GM21447 (cell line): ENCODE measurements at regions not wholly inside any gene's neighbourhood (a gene's known extent, or its start where the extent isn't known, plus 50 kb on each side); places are given as distances from the start of the nearest gene placed in this dataset.
A peak's percentile ranks its signal among the peaks of the same experiment; 100 is the strongest.
"Not testable (repeated sequence)": the region's sequence is repeated elsewhere in the genome, so short reads cannot be mapped to it uniquely, and the experiment has no call there.

Experiments used
- ATAC-seq: cut with Tn5 transposase; IDR thresholded peaks from one replicate; pipeline ENCODE4 v1.9.1; 2021; ENCODE audit not compliant: unreplicated experiment

GRCh38 chr7:4609576-4609975 lies 72.5 kb upstream of the FOXK1 start:
- ATAC-seq: not testable (repeated sequence)

DNA sequence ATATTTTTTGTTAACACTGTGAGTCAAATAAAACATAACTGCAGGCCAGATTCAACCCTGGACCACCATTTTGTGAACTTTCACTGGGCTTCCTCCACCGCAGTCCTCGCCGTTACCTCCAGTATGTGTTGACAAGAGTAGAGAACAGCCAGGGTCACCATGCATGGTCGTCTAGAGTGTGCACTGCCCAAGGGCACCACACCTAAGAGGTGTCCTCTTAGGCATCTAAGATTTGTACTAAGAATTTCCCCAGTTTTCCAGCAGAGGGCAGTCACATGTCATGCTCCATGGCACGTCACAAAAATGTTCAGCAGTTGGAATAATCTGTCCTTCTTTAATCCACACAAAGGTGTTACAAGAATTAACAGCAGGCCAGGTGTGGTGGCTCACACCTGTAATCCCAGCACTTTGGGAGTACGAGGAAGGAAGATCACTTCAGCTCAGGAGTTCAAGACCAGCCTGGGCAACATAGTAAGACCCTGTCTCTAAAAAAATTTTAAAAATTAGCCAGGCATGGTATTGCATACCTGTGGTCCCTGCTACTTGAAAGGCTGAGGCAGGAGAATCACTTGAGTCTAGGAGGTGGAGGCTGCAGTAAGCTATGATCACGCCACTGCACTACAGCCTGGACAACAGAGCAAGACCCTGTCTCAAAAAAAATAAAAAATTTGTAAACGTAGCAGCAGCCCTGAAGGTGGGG lies 71.2 kb upstream of the FOXK1 start:
- ATAC-seq: peak; percentile 65

DNA sequence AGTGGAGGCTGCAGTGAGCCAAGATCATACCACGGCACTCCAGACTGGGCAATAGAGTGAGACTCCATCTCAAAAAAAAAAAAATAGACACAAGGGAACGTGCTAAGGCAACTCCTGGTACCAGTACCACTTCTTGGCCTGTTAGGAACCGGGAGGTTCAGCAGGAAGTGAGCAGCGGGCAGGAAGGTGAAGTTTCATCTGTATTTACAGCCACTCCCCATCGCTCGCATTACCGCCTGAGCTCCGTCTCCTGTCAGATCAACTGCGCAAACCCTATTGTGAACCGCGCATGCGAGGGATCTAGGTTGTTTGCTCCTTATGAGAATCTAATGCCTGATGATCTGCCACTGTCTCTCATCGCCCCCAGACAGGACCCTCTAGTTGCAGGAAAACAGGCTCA lies 69.9 kb upstream of the FOXK1 start:
- no peak for ATAC-seq

DNA sequence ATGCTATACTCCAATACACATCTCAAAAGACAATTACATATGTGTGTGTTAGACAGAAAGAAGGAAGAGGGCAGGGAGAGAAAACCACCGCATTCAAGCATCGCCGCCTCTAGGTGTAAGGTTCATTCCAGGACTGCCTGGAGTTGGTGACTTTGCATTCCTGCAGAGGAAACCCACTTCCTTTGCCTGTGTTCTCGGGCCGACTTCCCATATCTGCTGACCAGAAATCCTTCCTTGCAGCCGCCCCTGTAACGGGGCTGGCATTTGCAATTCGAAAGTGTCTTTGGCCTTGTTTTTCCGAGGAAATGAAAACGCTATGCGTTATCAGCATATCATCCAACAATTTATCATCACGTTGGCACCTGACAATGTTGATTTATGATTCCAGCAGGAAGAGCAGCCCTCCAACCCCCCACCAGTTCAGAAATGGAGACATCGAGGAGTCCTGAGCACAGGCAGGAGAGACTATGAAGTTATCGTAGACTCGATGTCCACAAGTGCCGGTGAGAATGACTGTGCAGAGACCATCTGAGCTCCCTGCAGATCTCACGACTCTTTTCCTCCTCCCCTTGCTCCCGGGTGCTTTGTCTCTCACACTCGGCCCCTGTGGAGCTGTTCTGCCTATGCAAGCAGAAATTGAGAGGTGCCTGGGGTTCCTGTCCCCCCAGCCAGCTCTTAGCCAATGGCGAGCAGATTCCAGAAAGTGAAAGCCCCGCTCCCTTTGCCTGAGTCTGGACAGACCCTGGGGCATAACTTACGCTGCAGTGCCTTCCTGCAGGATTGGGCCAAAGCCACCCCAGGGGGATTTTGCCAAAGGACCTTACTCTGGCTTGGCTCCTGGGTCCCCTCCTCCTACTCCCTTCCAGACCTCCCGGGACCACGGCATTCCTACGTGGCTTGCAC lies 68.9 kb upstream of the FOXK1 start:
- ATAC-seq: no peak

DNA sequence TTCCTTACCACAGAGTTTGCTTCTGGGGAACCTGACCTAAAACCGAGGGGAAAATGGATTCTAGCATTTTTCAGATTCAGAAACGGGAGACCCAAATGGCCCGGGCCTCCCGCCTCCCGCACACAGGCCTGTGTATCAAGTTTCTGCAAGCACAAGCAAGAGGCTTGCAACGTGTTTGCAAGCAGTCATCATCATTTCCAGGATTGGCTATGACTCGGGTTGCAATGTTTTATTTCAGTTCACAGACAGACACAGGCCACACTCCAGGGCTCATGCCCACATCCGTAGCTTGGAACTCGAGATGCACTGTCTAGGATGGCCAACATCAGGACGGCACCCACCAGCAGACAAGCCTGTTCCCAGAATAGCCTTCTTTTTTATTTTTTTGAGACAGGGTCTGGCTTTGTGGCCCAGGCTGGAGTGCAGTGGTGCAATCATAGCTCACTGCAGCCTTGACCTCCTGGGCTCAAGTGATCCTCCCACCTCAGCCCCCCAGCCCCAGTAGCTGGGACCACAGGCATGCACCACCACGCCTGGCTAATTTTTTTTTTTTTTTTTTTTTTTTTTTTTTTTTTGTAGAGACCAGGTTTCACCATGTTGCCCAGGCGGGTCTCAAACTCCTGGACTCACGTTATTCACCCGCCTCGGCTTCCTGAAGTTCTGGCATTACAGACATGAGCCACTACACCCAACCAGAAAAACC lies 68.1 kb upstream of the FOXK1 start:
- ATAC-seq: no peak

DNA sequence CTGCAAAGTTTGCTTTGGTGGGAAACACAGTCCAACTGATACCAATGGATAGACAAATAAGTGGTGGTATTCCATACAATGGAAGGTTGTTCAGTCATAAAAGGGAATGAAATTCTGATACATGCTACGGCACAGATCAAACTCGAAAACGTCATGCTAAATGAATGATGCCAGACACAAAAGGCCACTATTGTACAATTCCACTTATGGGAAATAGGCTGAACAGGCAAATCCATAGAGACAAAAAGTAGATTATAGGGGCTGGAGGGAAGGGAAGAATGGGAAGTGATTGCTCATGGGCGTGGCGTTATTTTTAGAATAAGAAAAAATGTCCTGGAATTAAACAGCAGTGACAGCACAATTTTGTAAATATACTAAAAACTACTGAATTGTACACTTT lies 66.0 kb upstream of the FOXK1 start:
- ATAC-seq: no peak

DNA sequence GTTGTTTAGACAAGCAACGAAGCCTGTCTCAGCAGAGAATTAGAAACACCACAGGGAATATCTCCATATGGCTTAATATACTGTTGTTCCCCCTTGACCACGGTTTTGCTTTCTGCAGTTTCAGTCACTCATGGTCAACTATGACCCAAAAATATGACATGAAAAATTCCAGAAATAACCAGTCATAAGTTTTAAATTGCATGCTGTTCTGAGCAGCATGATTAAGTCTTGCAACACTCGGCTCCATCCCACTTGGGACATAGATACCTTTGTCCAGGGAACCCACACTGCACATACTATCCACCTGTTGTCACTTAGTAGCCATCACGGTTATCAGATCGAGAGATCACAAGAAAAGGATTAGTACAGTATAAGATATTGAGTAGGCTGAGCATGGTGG lies 60.7 kb upstream of the FOXK1 start:
- no peak for ATAC-seq

DNA sequence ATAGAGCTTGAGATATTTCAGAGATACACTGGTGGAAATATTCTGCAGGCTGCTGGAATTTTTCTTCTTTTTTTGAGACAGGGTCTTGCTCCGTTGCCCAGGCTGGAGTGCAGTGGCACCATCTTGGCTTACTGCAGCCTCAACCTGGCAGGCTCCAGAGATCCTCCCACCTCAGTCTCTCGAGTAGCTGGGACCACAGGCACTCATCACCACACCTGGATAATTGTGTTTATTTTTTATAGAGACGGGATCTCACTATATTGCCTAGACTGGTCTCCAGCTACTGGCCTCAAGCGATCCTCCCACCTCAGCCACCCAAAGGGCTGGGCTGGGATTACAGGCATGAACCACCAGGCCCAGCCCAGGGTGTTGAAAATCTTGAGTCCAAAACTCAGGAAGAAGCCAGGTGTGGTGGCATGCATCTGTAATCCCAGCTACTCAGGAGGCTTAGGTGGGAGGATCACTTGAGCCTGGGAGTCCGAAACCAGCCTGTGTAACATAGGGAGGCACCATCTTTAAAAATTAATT lies 55.7 kb upstream of the FOXK1 start:
- ATAC-seq: no peak

- ATAC-seq: no peak
These were observed 52.7 kb upstream of the FOXK1 start for GRCh38 chr7:4629287-4629895.

DNA sequence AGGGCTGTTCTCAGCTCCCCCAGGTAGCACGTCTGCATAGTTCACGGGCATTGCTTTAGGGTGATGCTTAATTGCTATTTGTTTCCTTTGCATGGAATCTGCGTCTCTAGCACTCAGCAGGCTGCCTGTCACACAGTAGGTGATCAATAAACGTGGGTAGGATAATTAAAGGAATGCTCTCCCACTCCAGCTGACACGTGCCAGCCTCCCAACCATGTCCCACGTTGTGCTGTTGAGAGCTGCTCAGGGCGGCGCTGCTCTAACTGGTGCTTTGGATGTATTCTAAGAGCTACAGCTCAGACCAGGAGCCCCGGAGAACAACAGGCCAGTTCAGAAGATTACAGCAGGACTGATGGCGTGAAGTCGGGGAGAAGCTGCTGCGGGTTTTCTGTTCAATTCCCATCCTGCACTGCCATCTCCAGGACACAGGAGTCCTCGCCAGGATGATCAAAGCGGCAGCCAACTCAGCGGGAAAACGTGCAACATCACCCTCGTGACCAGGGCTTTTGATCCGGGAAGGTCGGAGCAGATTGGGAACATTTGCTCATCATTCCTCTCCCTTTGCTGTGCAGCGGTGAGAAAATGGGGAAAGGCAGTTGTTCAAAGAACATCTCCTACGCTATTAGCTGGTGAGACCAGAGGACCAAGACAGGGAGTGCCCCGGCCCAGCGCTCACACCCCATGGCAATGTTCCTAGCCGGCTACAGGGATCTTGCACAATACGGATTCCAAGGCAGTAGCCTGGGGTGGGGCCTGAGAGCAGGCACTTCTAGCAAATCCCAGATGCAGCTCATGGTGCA lies 50.5 kb upstream of the FOXK1 start:
- no peak for ATAC-seq
